H1 (cell line): ENCODE measurements at regions not wholly inside any gene's neighbourhood (a gene's known extent, or its start where the extent isn't known, plus 50 kb on each side); places are given as distances from the start of the nearest gene placed in this dataset.

Experiments used
- CTCF ChIA-PET: fragments of 300-600 bp; sonication (Branson Sonifier 250); formaldehyde crosslinking; loops from one replicate; lab custom pipeline; 2021; ENCODE audit not compliant: partially characterized antibody; lab: Charles Lee
- POLR2A ChIA-PET: fragments of 300-600 bp; sonication (Branson Sonifier 250); formaldehyde crosslinking; loops from one replicate; lab custom pipeline; 2021; ENCODE audit warnings: inconsistent platforms; ENCODE audit not compliant: partially characterized antibody; lab: Charles Lee
- DNase-seq, 2 experiments: peaks; one replicate each; pipeline versions ENCODE4 v3.0.0 to v3.0.0-alpha.2; 2010 to 2022; ENCODE audit warnings: low spot score in 2 of 2, low read depth in 1 of 2, mixed read lengths in 1 of 2
- FAIRE-seq: peaks from 2 replicates; lab custom pipeline; 2011; peaks lifted over from hg19 to GRCh38; lab: Jason Lieb, UNC
- H2AFZ ChIP-seq: 2 replicates; pipeline ENCODE4 v1.8.1; 2012; ENCODE audit warnings: low read length, inconsistent platforms
- H2AK5ac ChIP-seq: 2 replicates; pipeline ENCODE4 v1.6.1; 2013; ENCODE audit warnings: low read depth, low read length
- H2BK120ac ChIP-seq: replicated peaks from 2 replicates; pipeline ENCODE3; 2013; ENCODE audit warnings: low read depth, low read length, inconsistent platforms
- H2BK12ac ChIP-seq: 2 replicates; pipeline ENCODE4 v1.6.1; 2013; ENCODE audit warnings: low read depth, low read length
- H2BK15ac ChIP-seq: 2 replicates; pipeline ENCODE4 v1.6.1; 2013; ENCODE audit warnings: low read length
- H2BK20ac ChIP-seq: 2 replicates; pipeline ENCODE4 v1.6.1; 2013; ENCODE audit warnings: low read length
- H2BK5ac ChIP-seq: 2 replicates; pipeline ENCODE4 v1.6.1; 2013; ENCODE audit warnings: low read depth, low read length
- H3K14ac ChIP-seq: 2 replicates; pipeline ENCODE4 v1.6.1; 2013; ENCODE audit warnings: inconsistent platforms; ENCODE audit not compliant: insufficient read length
- H3K18ac ChIP-seq: 2 replicates; pipeline ENCODE4 v1.6.1; 2013; ENCODE audit warnings: low read length; ENCODE audit errors: extremely low read depth
- H3K23ac ChIP-seq: 2 replicates; pipeline ENCODE4 v1.6.1; 2013; ENCODE audit warnings: inconsistent platforms; ENCODE audit not compliant: insufficient read length
- H3K23me2 ChIP-seq: 2 replicates; pipeline ENCODE4 v1.6.1; 2013; ENCODE audit warnings: low read depth, low read length
- H3K27ac ChIP-seq: 2 replicates; pipeline ENCODE4 v1.6.1; 2011; ENCODE audit warnings: low read depth, low read length, inconsistent platforms
- H3K27me3 ChIP-seq, 4 experiments: replicated peaks in 1 of 4; 1 replicate in 1 of 4; 2 replicates in 3 of 4; pipeline versions ENCODE4 v1.6.1 to v1.8.1; 2011 to 2013; ENCODE audit warnings: low read length in 3 of 4, mild to moderate bottlenecking in 3 of 4, inconsistent platforms in 2 of 4, mixed read lengths in 2 of 4, moderate library complexity in 1 of 4; ENCODE audit not compliant: control insufficient read depth in 3 of 4, insufficient read depth in 3 of 4; ENCODE audit errors: extremely low read depth in 1 of 4
- H3K36me3 ChIP-seq, 4 experiments: 2 replicates each; pipeline versions ENCODE4 v1.6.1 to v1.8.1; 2011 to 2013; ENCODE audit warnings: mild to moderate bottlenecking in 4 of 4, low read length in 3 of 4, moderate library complexity in 2 of 4, control low read depth in 1 of 4, inconsistent platforms in 1 of 4; ENCODE audit not compliant: insufficient read depth in 4 of 4, control insufficient read depth in 2 of 4
- H3K4ac ChIP-seq: replicated peaks from 2 replicates; pipeline ENCODE3; 2013; ENCODE audit warnings: low read length, low read depth, mixed read lengths, inconsistent platforms; ENCODE audit not compliant: insufficient read length
- H3K4me1 ChIP-seq, 4 experiments: replicated peaks in 1 of 4; 1 replicate in 1 of 4; 2 replicates in 3 of 4; pipeline versions ENCODE4 v1.6.1 to v1.8.1; 2011 to 2013; ENCODE audit warnings: low read length in 3 of 4, inconsistent platforms in 2 of 4, mixed read lengths in 1 of 4; ENCODE audit not compliant: insufficient read depth in 4 of 4, control insufficient read depth in 3 of 4
- H3K4me2 ChIP-seq, 2 experiments: 2 replicates each; pipeline versions ENCODE4 v1.6.1 to v1.8.1; 2011 to 2013; ENCODE audit warnings: low read depth in 2 of 2, low read length in 2 of 2, control low read depth in 1 of 2, inconsistent platforms in 1 of 2, mild to moderate bottlenecking in 1 of 2; ENCODE audit not compliant: insufficient read depth in 1 of 2
- H3K4me3 ChIP-seq, 4 experiments: fragments of 200-600, 300-600 bp in 1 of 4; sonication (generic), shearing (Covaris generic), sonication (Bioruptor Twin) in 1 of 4; 2 replicates each; pipeline versions ENCODE4 v1.5.1 to v1.8.1; 2011 to 2016; ENCODE audit warnings: low read length in 4 of 4, low read depth in 3 of 4, control low read depth in 2 of 4, inconsistent platforms in 2 of 4, mild to moderate bottlenecking in 2 of 4, mixed read lengths in 1 of 4, moderate library complexity in 1 of 4; ENCODE audit not compliant: insufficient read depth in 2 of 4; ENCODE audit errors: extremely low read depth in 1 of 4
- H3K56ac ChIP-seq: replicated peaks from 2 replicates; pipeline ENCODE3; 2013; ENCODE audit warnings: low read depth, mild to moderate bottlenecking, mixed read lengths, low read length, inconsistent platforms; ENCODE audit not compliant: insufficient read length
- H3K79me1 ChIP-seq: 2 replicates; pipeline ENCODE4 v1.6.1; 2013; ENCODE audit warnings: low read depth, low read length, control low read depth
- H3K79me2 ChIP-seq, 2 experiments: 2 replicates each; pipeline versions ENCODE4 v1.6.1 to v1.8.1; 2012 to 2013; ENCODE audit warnings: low read length in 2 of 2, mild to moderate bottlenecking in 2 of 2, inconsistent platforms in 1 of 2; ENCODE audit not compliant: insufficient read depth in 2 of 2, control insufficient read depth in 1 of 2
- H3K9ac ChIP-seq, 4 experiments: replicated peaks in 1 of 4; 1 replicate in 1 of 4; 2 replicates in 3 of 4; pipeline versions ENCODE4 v1.6.1 to v1.8.1; 2011 to 2013; ENCODE audit warnings: low read depth in 3 of 4, low read length in 3 of 4, control low read depth in 2 of 4, mild to moderate bottlenecking in 2 of 4, moderate library complexity in 2 of 4, inconsistent platforms in 1 of 4; ENCODE audit errors: extremely low read depth in 1 of 4
- H3K9me3 ChIP-seq, 2 experiments: 2 replicates each; pipeline versions ENCODE4 v1.6.1 to v1.8.1; 2012 to 2013; ENCODE audit warnings: mild to moderate bottlenecking in 2 of 2, moderate library complexity in 2 of 2, control low read depth in 1 of 2, inconsistent platforms in 1 of 2, low read depth in 1 of 2, low read length in 1 of 2, mixed read lengths in 1 of 2; ENCODE audit not compliant: insufficient read depth in 2 of 2
- H4K20me1 ChIP-seq, 2 experiments: replicated peaks in 1 of 2; 2 replicates each; pipeline versions ENCODE3 to v1.8.1; 2011 to 2013; ENCODE audit warnings: inconsistent platforms in 2 of 2, low read length in 2 of 2, mild to moderate bottlenecking in 1 of 2; ENCODE audit not compliant: insufficient read depth in 2 of 2, control insufficient read depth in 1 of 2
- H4K5ac ChIP-seq: 2 replicates; pipeline ENCODE4 v1.6.1; 2013; ENCODE audit warnings: low read length, low read depth, mixed read lengths, inconsistent platforms; ENCODE audit not compliant: insufficient read length
- H4K8ac ChIP-seq: 2 replicates; pipeline ENCODE4 v1.8.0; 2013; ENCODE audit warnings: mild to moderate bottlenecking, moderate library complexity, low read length, inconsistent platforms; ENCODE audit not compliant: insufficient read depth; ENCODE audit errors: extremely low read depth
- H4K91ac ChIP-seq: replicated peaks from 2 replicates; pipeline ENCODE3; 2013; ENCODE audit warnings: low read length, mixed read lengths, inconsistent platforms; ENCODE audit not compliant: insufficient read length
- BACH1 ChIP-seq: IDR thresholded peaks from 2 replicates; pipeline ENCODE4 v1.6.1; 2012; ENCODE audit warnings: low read length, improper control_type of control experiment
- BCL11A ChIP-seq, 2 experiments: IDR thresholded peaks; one replicate each; pipeline ENCODE4 v1.6.1; 2011; ENCODE audit warnings: low read depth in 2 of 2, low read length in 2 of 2, mild to moderate bottlenecking in 2 of 2
- CHD1 ChIP-seq: IDR thresholded peaks from 2 replicates; pipeline ENCODE4 v1.6.1; 2012; ENCODE audit warnings: low read depth, low read length, improper control_type of control experiment
- CTBP2 ChIP-seq: IDR thresholded peaks from 2 replicates; pipeline ENCODE4 v1.7.0; 2011; ENCODE audit warnings: borderline replicate concordance, mild to moderate bottlenecking, moderate library complexity, mixed read lengths, low read length; ENCODE audit not compliant: insufficient read depth, insufficient read length
- EGR1 ChIP-seq: IDR thresholded peaks from 2 replicates; pipeline ENCODE4 v1.6.1; 2011; ENCODE audit warnings: low read depth, low read length, borderline replicate concordance
- FOSL1 ChIP-seq: IDR thresholded peaks from 2 replicates; pipeline ENCODE4 v1.6.1; 2011; ENCODE audit warnings: mild to moderate bottlenecking, low read depth, low read length, moderate library complexity; ENCODE audit not compliant: insufficient read depth
- GTF2F1 ChIP-seq: IDR thresholded peaks from 2 replicates; pipeline ENCODE4 v1.6.1; 2012; ENCODE audit warnings: low read depth, low read length, improper control_type of control experiment, borderline replicate concordance
- JUN ChIP-seq: IDR thresholded peaks from 2 replicates; pipeline ENCODE4 v1.6.1; 2011; ENCODE audit warnings: low read depth, mild to moderate bottlenecking, improper control_type of control experiment, low read length
- PHF8 ChIP-seq: fragments of 200-600 bp; sonication (generic); conservative IDR thresholded peaks from 2 replicates; pipeline ENCODE4 v1.7.1; 2012; ENCODE audit warnings: low read depth, mild to moderate bottlenecking, inconsistent platforms, low read length, moderate library complexity
- POLR2A ChIP-seq, 2 experiments: IDR thresholded peaks; 1 replicate in 1 of 2; 2 replicates in 1 of 2; pipeline ENCODE4 v1.6.1; 2011; ENCODE audit warnings: low read depth in 2 of 2, low read length in 2 of 2, mild to moderate bottlenecking in 2 of 2; ENCODE audit errors: control extremely low read depth in 1 of 2
- POLR2AphosphoS5 ChIP-seq: IDR thresholded peaks from 2 replicates; pipeline ENCODE4 v1.6.1; 2011; ENCODE audit warnings: low read depth, low read length
- RAD21 ChIP-seq, 2 experiments: IDR thresholded peaks in 1 of 2; conservative IDR thresholded peaks in 1 of 2; 2 replicates each; pipeline ENCODE4 v1.6.1; 2011; ENCODE audit warnings: low read depth in 2 of 2, low read length in 2 of 2, improper control_type of control experiment in 1 of 2, inconsistent platforms in 1 of 2, mild to moderate bottlenecking in 1 of 2, moderate library complexity in 1 of 2
- SIRT6 ChIP-seq: IDR thresholded peaks from one replicate; pipeline ENCODE4 v1.7.1; 2012; ENCODE audit warnings: low read length, inconsistent platforms
- SP2 ChIP-seq: IDR thresholded peaks from 2 replicates; pipeline ENCODE4 v1.6.1; 2012; ENCODE audit warnings: mild to moderate bottlenecking, low read length, inconsistent platforms
- SRF ChIP-seq: IDR thresholded peaks from 2 replicates; pipeline ENCODE4 v1.6.1; 2011; ENCODE audit warnings: mild to moderate bottlenecking, low read depth, low read length, moderate library complexity
- TCF12 ChIP-seq: IDR thresholded peaks from 2 replicates; pipeline ENCODE4 v1.6.1; 2011; ENCODE audit warnings: low read depth, mild to moderate bottlenecking, low read length
- ZNF274 ChIP-seq: IDR thresholded peaks from 2 replicates; pipeline ENCODE4 v1.7.0; 2012; ENCODE audit warnings: low read length, borderline replicate concordance; ENCODE audit errors: extremely low read depth
- WGBS, 2 experiments: shearing (Covaris generic) in 1 of 2; methylation state at CpG; one replicate each; pipeline versions ENCODE4 v1.1.6 to v1.1.7; 2013 to 2015; ENCODE audit warnings: low lambda C conversion rate in 2 of 2, mixed read lengths in 2 of 2, inconsistent platforms in 1 of 2, low coverage in 1 of 2, missing lambda C conversion rate in 1 of 2; ENCODE audit not compliant: insufficient replicate concordance in 2 of 2, insufficient coverage in 1 of 2, insufficient read length in 1 of 2; ENCODE audit errors: extremely low coverage in 1 of 2, missing lambda C conversion rate in 1 of 2; 5-methylcytosine and 5-hydroxymethylcytosine counted together

GRCh38 chr3:8400911-8401310 is 100.7 kb upstream of the LMCD1 start:
- WGBS, 2 experiments = 90% methylated on average over 1 of the region's 1 CpG; no CpG with 5 or more reads in 1 of the 2 experiments
- Histone ChIP-seq H4K20me1 (no peaks in the 10 kb centered on the region), H4K8ac (no peak overlapping the region), H3K23ac (no peak overlapping the region), H3K9me3 (peaks cover 0 to 2% of the 10 kb centered on the region in 2 experiments; a peak in 1 of 4 replicates), H4K5ac (no peak overlapping the region), H3K79me2 (no peaks in the 10 kb centered on the region), H3K18ac (no peak overlapping the region), H3K27ac (no peak overlapping the region), H3K4ac (no peak overlapping the region), H3K23me2 (no peaks in the 10 kb centered on the region), H2BK120ac (no peak overlapping the region), H3K36me3 (no peaks in the 10 kb centered on the region; a peak in 1 of 8 replicates), H2AFZ (no peak overlapping the region), H3K14ac (no peak overlapping the region), H2BK15ac (no peak overlapping the region), H3K79me1 (no peaks in the 10 kb centered on the region), H4K91ac (no peak overlapping the region), H3K27me3 (no peaks in the 10 kb centered on the region), H3K4me1 (no peaks in the 10 kb centered on the region), H3K4me2 (no peak overlapping the region), H2AK5ac (no peak overlapping the region), H3K9ac (no peak overlapping the region), H3K4me3 (no peak overlapping the region), H2BK20ac (no peak overlapping the region), H2BK5ac (no peak overlapping the region), H2BK12ac (no peak overlapping the region), H3K56ac (no peak overlapping the region)
- ChIA-PET CTCF (interaction anchor here (4.4 kb wide), 1 partner anchor 17 kb away, joined by 26 read pairs; no protein-coding TSS in a partner anchor), POLR2A (no interaction called here)
- TF ChIP-seq RAD21 (IDR thresholded peaks at IDR 0.05 in 1 of 2, conservative IDR thresholded peaks at IDR 0.05 in 1 of 2; ENCODE audit: low read depth in 2 of 2, low read length in 2 of 2) (no peak), FOSL1 (no peak), ZNF274 (no peak), SRF (no peak), PHF8 (no peak), CHD1 (no peak), EGR1 (no peak), SP2 (no peak), TCF12 (no peak), POLR2A (IDR thresholded peaks at IDR 0.05; ENCODE audit: control extremely low read depth in 1 of 2, low read depth in 2 of 2, low read length in 2 of 2) (no peak), BCL11A (IDR thresholded peaks at IDR 0.05; ENCODE audit: low read depth in 2 of 2, low read length in 2 of 2) (no peak), SIRT6 (no peak), POLR2AphosphoS5 (no peak), CTBP2 (no peak), BACH1 (no peak), GTF2F1 (no peak), JUN (no peak)
- no peak for FAIRE-seq
- no peak for DNase-seq
